C4-2B (cell line): ENCODE measurements at regions not wholly inside any gene's neighbourhood (a gene's known extent, or its start where the extent isn't known, plus 50 kb on each side); places are given as distances from the start of the nearest gene placed in this dataset.
"Not testable (repeated sequence)": the region's sequence is repeated elsewhere in the genome, so short reads cannot be mapped to it uniquely, and the experiment has no call there.

Experiments used
- H3K27ac ChIP-seq: fragments of 450-650 bp; 2 replicates; pipeline ENCODE4 v1.5.1; 2017
- CTCF ChIP-seq: fragments of 450-650 bp; conservative IDR thresholded peaks from 2 replicates; pipeline ENCODE4 v1.5.1; 2017; ENCODE audit warnings: mild to moderate bottlenecking
- ZFX ChIP-seq: fragments of 450-650 bp; IDR thresholded peaks from 2 replicates; pipeline ENCODE4 v1.6.1; 2017

GRCh38 chr10:81496626-81497025 is 378.4 kb upstream of the NRG3 start:
- TF ChIP-seq ZFX = no peak
- no peak for TF ChIP-seq CTCF
- H3K27ac ChIP-seq = no peak overlapping the region

GRCh38 chr10:81498011-81498551 is 376.9 kb upstream of the NRG3 start:
- H3K27ac ChIP-seq = no peak overlapping the region
- TF ChIP-seq ZFX = no peak
- no peak for TF ChIP-seq CTCF

- TF ChIP-seq CTCF (no peak), ZFX (no peak)
- no peak overlapping the region for H3K27ac ChIP-seq
Measured at GRCh38 chr10:81502677-81503359, 372.2 kb upstream of the NRG3 start.

- H3K27ac ChIP-seq = not testable (repeated sequence)
Measured at GRCh38 chr10:81505777-81506176, 369.2 kb upstream of the NRG3 start.

- no peak overlapping the region for H3K27ac ChIP-seq
- TF ChIP-seq ZFX = no peak
- no peak for TF ChIP-seq CTCF
Measured at GRCh38 chr10:81514811-81515210, 360.2 kb upstream of the NRG3 start.

- H3K27ac ChIP-seq = no peak overlapping the region
- TF ChIP-seq ZFX = no peak
- no peak for TF ChIP-seq CTCF
Measured at GRCh38 chr10:81520688-81521087, 354.3 kb upstream of the NRG3 start.

- no peak for TF ChIP-seq CTCF
- TF ChIP-seq ZFX = no peak
- H3K27ac ChIP-seq = no peak overlapping the region
Measured at GRCh38 chr10:81524467-81524866, 350.5 kb upstream of the NRG3 start.

- no peak for TF ChIP-seq ZFX
- TF ChIP-seq CTCF = no peak
- H3K27ac ChIP-seq = no peak overlapping the region
Measured at GRCh38 chr10:81532403-81532802, 342.6 kb upstream of the NRG3 start.
